Activated CD8-positive, alpha-beta memory T cell treated with anti-CD3 and anti-CD28 coated beads, Interleukin-2, amount 50 U/mL, for 48 hours (primary cell): ENCODE measurements at regions not wholly inside any gene's neighbourhood (a gene's known extent, or its start where the extent isn't known, plus 50 kb on each side); places are given as distances from the start of the nearest gene placed in this dataset.

Source experiments
- DNase-seq: peaks from one replicate; pipeline ENCODE4 v3.0.0-alpha.2; 2020

DNA sequence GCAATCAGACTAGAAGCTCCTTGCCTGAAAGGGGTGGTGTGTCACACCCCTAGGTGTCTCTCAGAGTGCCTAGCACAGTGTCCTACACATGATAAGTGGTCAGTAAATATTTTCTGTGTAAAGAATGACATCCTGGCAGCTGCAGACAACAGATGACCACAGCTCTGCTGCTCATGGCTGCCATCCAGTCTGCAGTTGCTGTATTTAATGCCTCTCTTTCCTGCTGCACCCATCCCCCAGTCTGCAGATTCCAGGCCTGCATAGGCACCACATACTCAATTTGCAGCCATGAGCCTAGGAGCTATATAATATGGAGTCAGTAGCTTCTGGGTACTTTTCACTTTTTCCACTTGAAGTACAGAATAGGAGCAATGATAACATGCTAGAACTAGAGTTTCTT lies 94.9 kb upstream of the NR4A3 start:
- no peak for DNase-seq

DNA sequence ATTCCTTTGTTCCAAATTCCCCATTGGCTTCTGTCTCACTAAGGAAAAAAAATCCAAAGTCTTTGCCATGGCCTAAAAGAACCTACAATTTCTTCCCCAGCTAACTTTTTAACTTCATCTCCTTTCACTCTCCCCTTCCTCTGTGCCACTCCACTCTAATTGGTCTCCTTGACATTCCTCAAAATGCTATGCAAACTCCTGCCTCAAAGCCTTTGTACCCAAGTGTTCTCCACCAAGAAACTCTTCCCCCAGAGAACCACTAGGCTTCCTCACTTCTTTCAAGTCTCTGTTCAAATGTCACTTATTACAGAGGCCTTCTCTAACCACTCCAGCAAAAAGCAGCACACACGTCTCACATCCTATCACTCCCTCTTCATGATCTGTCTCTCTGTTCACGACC lies 91.6 kb upstream of the NR4A3 start:
- DNase-seq: no peak

DNA sequence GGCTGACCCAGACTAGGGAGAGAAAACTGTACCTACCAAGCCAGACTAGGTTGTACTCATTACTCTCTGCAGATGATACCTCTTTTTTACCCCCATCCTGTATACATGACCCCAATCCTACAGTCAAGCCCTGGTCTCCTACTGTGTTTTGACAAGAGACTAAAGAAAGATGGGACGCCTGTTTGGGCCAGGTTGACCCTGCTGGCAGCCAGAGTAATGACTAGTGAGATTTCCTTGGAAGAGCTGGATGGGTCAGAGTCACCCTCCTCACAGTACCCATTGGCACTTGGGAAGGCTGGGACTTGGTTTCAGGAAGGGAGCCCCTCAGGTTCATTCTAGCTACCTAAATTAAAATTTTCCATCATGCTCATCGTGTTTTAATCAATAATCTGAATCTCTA lies 89.7 kb upstream of the NR4A3 start:
- no peak for DNase-seq

DNA sequence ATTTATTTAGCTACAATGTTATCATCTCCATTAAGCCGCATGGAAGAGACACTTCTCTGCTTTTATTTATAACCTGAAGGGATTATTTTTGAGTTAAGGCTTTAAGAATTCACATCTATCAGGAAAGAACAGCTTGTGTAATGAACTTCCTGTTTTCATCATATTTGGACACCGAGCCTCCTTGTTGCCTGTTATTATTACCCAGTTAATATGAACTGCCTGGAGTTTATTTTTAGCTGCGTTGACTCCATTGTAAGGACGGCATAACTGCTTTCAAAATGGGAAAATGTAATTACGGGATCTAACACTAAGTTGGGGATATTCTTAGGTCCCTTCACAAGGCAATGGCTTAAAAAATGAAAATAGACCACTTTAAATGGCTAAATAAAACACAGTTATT lies 89.0 kb upstream of the NR4A3 start:
- DNase-seq: no peak

DNA sequence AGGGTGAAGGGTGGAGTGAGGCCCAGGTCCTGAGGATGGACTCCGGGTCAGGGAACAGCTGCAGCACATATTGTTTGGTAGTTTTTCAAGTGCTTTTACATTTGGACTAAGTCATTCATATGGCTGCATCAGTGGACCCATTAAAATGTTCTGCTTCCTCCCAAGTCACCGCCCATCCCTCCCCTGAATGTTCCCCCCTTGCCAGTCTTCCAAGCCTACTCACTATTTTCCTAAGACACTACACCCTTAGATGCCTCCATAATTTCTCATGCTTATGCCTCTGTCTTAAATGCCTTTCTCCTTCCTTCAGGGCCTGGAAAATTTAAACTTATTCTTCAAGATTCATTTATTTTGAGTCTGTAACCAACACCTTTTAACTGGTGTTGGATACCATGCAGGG lies 86.6 kb upstream of the NR4A3 start:
- DNase-seq: no peak

DNA sequence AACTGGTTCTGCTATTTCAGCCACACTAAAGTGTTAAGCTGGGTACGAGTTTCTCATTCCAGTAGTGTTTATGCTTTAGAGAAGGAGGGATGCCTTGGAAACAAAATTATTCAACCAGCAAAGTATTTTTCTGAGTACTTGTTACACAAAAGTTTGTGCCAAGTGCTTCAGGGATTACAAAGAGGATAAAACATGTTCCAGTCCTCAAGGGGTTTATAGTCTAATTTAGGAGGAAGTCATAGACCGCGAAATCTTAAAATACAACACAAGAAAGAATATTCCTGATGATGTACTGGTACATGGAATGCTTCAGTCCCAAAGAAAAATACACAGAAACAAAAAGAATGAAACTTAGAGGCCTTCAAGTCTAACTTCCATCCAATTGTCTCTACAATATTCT lies 85.4 kb upstream of the NR4A3 start:
- no peak for DNase-seq

DNA sequence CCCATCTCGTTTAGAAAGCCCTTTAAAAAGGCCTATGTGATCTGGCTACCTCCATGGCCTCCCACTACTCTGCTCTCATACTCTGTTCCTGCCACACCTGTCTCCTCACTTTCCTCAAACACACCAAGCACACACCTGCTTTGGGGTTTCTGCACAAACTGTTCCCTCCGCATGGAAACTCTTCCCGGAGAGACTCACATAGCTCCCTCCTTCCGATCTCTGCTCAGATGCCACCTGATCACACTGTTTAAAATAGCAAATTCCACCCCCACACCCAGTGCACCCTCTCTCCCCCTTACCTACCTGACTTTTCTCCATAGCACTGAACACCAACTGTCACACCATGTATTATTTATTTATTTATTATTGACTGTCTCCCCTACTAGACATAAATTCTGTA lies 84.0 kb upstream of the NR4A3 start:
- no peak for DNase-seq

DNA sequence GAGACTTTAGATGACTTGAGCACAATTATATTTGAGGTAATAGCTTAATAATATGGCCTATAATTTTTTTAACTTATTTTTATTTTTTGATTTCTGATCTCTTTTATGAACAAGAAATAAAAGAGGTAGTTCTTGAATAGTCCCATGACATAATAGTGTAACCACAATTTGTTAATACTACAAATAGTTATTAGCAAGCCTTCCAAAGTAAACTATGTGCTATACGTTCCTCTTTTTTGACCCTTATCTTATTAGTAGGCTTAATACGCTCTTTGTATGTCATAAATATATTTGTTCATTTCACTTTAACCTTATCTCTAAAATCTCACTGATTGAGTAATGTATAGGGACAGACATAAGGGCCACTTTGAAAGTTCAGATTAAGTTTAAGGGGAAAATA lies 78.7 kb upstream of the NR4A3 start:
- DNase-seq: no peak

DNA sequence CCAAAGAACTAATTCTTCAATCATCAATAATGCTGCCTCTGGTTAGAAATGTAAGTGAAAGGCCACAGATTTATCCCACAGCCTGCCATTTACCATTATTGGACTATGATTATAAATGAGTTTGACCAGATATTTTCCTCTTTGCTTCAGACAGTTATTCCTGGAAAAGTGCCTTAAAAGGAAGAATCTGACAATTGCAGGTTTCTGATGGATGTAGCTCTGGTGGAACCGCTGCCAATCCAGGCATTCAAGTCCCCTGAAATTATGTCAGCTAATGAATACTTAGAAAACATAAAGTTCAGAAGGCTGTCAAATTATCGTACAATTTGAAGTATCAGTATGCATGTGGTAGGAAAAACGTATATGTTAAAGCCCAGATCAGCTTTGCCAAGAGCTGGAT lies 78.2 kb upstream of the NR4A3 start:
- no peak for DNase-seq

DNA sequence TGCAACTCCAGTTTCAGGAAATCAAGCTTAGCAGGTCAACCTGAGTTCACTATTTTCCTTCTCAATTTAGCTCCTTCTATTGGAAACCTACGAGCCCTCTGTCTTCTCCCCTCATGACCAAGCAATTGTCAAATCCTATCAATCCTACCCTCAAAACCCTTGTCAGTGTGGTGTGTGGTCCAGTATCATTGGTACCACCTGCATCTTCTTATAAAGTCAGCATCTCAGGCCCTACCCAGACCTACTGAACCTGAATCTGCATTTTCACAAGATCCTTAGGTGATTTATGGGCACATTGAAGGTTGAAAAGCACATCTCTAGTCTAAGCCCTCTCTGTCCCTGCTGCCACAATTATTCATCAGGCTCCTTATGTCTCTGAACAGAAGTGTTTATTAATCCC lies 77.6 kb upstream of the NR4A3 start:
- no peak for DNase-seq

DNA sequence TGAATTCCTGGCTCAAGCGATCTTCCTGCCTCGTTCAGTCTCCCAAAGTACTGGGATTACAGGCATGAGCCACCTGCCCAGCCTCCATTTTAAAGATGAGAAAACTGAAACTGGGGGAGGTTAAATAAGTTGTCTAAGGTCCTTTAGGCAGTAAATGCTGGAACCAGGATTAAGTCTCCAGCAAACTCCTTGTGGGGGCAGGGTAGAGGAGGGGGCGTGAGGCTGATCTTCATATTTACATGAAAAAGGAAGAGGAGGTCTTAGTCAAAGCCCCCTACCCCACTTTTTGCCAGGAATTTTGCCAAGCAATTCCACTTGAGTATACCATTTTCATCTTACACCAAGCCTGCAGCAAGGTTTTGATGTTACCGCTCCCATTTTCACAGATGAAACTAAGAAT lies 76.6 kb upstream of the NR4A3 start:
- no peak for DNase-seq

DNA sequence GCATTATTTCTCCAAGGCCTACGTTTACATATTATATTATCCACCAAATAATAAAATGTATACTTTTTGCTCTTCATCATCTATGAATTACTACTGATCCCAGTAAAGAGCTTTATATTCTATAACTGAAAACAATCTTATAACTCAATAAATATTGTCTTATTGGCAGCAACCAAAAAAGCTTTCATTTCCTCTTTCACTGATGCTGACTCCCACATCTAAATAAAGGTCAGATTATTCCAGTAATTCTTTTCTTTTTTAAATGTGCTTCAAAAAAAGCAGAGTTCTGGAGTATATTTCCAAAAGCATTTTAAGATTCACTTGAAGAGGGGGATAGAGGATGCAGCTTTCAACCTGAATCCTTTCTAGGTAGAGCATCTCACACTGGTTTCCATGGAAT lies 75.3 kb upstream of the NR4A3 start:
- DNase-seq: no peak

DNA sequence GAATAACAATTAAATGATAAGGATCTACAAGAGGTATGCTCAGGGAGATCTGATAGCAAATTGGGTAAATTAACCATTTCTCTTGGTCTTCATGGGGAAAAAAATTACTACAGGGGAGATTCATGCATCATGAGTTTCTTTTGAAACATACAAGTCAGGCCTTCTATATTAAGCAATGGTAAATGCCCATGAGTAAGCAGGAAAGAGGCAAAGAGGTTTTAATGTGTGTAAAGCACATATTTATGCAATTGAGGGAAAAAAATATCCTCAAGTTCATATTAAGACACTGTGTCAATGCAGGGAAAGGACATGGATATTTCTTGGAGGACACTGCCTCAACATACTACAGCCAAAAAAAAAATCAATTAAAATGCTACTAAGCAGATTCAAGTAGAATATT lies 73.4 kb upstream of the NR4A3 start:
- DNase-seq: no peak

DNA sequence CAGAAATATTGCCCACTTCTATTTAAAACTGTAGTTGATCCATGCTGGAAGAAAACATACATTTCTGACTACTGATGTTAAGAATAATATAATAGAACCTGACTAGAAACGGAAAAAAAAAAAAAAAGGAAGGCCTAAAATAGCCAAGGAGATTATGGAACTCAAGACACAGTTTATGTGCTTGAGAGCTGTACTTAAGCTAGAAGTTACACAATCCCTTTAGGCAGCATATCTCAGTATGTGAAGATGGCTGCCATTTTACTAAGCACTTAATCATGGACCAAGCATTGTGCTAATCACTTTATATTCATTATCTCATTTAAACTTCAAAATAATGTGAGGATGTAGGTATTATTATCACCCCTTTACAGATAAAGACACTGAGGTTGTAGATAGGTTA lies 73.0 kb upstream of the NR4A3 start:
- no peak for DNase-seq

DNA sequence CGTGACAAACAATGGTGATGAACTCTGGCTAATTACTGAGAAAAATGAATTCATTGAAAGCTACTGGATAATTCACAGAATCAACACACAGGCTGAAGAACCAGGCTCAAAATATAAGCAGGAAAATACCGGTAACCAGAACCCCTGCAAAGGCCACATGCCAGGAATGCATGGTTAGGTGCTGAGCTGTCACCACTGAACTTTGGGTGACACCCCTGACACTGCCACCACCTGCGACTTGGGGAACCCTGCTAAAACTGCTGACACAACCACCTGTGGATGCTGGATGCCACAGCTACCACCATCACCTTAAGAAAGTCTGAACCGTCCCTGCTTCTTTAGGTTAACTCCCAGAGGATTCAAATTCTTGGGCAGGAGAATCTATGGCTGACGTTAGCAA lies 72.0 kb upstream of the NR4A3 start:
- no peak for DNase-seq

DNA sequence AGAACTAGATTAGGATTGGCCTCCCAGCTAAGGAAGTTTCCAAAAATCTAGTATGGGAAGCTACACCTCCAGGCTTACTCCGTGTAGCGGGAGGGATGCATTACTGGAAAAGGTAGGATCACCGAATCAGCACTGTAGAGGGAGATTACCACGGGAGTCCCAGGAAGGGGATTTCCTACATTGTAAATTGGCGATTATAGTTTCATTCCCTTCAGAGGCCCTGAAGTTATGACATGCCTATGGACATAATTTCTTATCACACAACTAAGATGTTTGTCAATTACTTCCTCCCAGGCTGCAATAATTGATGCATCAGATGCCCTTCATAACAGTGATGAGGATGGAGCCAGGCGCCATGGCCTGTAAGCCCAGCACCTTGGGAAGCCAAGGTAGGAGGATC lies 71.2 kb upstream of the NR4A3 start:
- no peak for DNase-seq

DNA sequence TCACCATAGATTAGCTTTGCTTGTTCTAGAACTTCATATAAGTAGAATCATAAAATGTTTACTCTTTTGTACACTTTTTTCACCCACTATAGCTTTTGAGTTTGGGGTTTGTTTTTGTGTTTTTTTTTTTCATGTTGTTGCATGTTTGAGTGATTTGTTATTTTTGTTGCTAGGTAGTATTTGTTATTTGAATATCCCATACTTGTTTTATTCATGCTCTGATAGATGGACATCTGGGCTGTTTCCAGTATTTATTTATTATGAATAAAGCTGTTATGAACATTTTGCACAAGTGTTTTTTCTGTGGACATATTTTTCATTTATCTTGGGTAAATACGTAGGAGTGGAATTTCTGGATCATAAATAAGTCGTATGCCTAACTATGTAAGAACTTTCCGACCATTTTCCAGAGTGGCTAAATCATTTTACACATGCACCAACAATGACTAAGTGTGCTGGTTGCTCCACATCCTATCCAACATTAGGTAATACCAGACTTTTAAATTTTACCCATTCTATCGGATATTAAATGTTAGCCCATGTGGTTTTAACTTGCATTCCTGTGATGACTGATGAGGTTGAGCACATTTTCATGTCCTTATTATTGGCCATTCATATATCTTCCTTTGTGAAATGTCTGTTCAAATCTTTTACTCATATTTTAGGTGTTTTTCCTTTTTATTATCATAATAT lies 69.1 kb upstream of the NR4A3 start:
- no peak for DNase-seq

DNA sequence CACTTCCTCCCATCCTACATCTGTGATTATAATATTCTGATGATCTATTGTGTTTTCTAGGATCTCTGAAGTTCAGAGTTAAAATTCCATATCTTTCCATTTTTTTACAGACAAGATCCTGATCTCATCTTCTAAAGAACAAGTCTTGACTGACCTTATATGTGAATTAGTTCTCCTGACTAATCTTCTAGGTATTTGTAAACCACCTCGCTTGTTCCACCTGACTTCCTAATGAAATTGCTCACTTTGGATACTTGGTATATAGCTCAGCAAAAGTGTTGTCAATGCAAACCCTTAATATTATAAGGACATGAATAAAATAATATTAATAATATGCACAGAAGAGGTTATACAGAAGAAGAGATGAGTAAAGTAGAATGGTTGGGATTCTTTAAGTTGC lies 68.2 kb upstream of the NR4A3 start:
- DNase-seq: no peak

DNA sequence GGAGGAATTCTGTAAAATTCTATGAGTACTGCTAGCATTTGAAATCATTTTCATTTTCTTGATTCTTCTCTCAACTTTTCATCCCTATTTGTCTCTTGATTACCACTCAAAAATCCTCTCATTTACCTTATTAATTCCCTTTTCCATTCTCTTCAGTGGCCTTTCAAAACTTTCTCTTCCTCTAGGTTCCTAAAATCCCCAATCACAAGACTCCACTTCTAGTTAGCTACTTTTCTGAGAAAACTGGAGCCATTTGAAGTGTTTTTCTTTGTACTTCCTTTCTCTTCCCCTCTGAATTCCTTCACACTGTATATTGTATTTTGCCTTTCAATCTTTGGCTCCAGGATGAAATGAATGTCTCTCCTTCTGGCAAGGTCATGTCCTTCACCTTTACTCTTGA lies 61.3 kb upstream of the NR4A3 start:
- DNase-seq: no peak

DNA sequence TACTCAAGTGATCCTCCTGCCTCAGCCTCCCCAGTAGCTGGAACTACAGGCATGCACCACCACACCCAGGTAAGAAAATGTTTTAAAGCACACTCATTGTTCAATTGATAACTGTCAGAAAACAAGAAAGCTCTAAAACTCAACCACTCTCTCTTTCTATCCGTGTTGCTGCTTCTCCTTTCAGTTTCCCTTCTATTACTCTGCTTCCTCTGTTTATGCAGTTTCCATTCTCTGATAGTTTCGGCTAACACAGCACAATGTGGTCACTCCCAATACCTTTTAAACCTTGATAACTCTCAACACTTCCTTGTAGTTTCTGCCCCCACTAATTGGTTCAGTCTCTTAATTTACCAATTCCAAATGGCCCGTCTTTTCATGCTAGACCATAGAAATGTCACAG lies 59.2 kb upstream of the NR4A3 start:
- no peak for DNase-seq
